ENCODE measurements at regions not wholly inside any gene's neighbourhood (a gene's known extent, or its start where the extent isn't known, plus 50 kb on each side); places are given as distances from the start of the nearest gene placed in this dataset.

DNA sequence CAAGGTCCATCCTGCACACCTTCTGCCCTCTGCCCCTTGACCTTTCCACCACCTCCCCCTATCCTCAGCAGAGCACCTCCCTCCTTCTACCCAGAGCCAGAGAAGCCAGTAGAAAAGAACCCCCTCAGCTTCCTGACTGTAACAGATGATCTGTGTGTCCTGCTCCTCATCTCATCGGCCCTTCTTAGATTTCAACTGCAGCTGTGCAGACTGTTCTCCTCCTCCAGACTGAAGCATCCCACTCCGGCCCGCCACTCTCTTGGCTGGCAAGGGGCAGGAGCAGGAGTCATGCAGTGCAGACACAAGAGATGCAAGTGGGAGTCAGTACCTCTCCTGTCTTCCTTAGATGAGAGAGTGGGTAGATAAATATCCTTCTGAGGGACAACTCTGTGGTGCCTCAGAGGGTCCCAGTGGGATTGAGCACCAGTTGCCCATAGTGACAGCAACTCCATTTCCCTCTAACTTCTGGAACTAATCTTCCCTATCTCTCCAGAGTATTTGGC, 163.5 kb upstream of the MLN start:
- TF ChIP-seq SPI1 (IDR thresholded peaks at IDR 0.05; ENCODE audit: low read depth, low read length) (no peak), POLR2A (IDR thresholded peaks at IDR 0.05; ENCODE audit: low read depth, low read length) (no peak), TAF1 (IDR thresholded peaks at IDR 0.05; ENCODE audit: low read depth, low read length) (no peak), POLR2AphosphoS5 (IDR thresholded peaks at IDR 0.05; ENCODE audit: low read depth, low read length) (no peak), POU2F2 (IDR thresholded peaks at IDR 0.05; ENCODE audit: low read depth, low read length) (no peak), PAX5 (IDR thresholded peaks at IDR 0.05; ENCODE audit: insufficient read depth, low read length, severe bottlenecking) (no peak)
